GM19240 (cell line): ENCODE measurements at regions not wholly inside any gene's neighbourhood (a gene's known extent, or its start where the extent isn't known, plus 50 kb on each side); places are given as distances from the start of the nearest gene placed in this dataset.

Experiments used
- DNase-seq: peaks from one replicate; pipeline ENCODE4 v3.0.0; 2011; ENCODE audit warnings: low spot score; ENCODE audit not compliant: insufficient read length

DNA sequence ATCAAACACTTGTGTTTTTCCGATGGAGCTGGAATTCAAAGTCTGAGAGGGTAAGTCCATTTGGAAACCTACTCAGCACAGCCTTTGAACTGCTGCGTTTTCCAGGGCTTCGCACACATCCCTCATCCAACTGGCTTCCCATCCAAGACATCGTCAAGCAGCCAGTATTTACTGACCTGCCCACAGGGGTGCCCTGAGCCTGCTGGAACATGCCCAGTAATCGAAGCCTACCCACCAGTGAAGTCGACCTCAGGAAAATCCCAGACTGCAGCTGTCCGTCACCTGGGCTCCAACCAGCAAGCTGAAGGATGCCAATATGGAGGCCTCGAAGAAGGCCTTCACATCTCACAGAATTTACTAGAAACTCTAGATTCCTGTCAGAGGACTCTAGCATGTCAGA, 261.6 kb downstream of the PLPP3 start:
- DNase-seq, result no peak

- no peak for DNase-seq
Measured at GRCh38 chr1:56315293-56315942, 263.9 kb downstream of the PLPP3 start.

GRCh38 chr1:56313560-56313959, 265.8 kb downstream of the PLPP3 start:
- no peak for DNase-seq

DNA sequence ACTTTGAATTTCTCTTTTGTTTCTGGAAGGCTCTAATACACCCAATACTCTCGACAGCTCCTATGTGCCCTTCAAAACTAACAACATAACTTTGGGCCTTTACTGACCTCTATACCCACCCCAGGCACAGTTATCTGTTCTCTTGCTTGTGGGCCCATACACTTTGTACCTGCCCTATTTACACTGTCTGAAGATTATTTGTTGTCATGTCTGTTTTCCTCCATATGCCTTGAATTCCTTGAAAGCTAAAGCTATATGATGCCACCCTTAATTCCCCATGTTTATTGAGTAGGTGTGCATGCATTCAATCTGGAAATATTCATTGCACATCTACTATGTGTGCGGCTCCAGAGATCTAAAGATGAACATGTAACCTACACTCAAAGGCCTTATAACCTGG, 267.6 kb downstream of the PLPP3 start:
- no peak for DNase-seq

DNA sequence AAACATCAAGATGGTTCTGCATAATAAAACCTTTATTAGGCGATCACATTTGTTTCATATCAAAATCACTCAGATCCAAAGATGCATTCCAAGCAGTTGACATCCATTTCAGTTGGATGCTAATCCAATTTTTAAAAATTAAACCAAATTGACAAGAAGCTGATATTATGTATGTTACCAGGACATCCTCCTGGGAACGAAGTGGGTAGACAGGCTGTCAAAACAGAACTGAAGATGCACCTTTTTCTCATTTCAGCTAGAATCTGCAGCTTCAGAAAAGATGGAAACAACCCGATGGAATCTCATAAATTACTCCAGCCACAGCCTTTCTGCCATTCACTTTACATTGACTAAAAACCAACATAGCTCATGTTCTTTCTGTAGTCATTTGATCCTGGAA, 268.4 kb downstream of the PLPP3 start:
- DNase-seq, result no peak

DNA sequence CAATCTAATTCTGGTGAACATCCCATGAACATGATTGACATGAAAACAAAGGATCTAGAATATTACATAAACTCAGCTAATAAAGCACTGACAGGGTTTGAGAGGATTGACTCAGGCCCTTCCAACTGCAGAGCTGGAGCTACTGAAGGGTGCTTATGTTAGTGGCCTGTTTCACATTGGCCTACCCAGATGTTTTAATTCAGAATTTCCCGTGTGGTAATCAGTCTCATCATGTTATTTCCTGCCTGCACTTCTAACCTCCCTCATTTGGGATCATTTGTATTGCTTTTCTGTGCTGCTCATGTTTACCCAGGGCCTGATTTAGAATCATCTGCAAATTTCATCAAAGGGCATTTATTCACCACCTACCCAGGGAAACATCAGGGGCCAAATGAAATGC, 270.3 kb downstream of the PLPP3 start:
- no peak for DNase-seq

GRCh38 chr1:56304975-56305374, 274.4 kb downstream of the PLPP3 start:
- no peak for DNase-seq

- DNase-seq, result no peak
Measured at GRCh38 chr1:56303805-56304204, 275.6 kb downstream of the PLPP3 start.

DNA sequence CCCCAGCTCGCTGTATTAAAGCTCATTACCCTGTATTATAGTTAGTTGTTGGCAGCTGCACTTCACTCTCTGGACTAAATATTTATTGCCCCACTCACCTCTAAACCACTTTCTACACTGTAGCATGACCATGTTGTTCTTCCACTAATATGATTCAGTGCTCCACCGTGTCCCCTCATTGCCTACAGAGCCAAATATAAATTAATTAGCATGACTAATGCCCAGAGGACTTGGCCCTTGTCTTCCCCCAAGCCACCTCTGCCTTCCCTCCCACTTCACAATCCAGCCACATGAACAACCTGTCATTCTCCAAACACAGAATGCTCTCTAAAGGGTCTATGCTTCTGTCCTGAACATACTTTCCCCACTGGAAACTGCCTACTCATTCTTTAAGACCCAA, 276.5 kb downstream of the PLPP3 start:
- DNase-seq, result no peak

DNA sequence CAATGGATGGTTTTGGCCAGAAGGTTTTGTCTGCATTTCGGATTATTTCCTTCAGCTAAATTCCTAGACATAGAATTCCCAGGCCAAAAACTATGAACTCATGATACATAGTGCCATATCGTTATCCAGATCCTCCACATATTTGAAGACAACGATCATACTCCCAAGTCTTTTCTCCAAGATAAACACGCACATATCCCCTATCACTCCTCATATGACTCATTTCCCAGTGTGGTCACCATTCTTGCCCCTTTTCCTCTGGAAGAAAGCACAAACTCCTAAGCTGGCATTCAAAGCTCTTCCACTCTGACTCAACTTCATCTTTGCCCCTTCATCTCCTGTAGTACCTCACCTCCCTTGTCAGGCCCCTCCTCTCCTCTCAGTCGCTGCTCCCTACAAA, 277.6 kb downstream of the PLPP3 start:
- no peak for DNase-seq

DNA sequence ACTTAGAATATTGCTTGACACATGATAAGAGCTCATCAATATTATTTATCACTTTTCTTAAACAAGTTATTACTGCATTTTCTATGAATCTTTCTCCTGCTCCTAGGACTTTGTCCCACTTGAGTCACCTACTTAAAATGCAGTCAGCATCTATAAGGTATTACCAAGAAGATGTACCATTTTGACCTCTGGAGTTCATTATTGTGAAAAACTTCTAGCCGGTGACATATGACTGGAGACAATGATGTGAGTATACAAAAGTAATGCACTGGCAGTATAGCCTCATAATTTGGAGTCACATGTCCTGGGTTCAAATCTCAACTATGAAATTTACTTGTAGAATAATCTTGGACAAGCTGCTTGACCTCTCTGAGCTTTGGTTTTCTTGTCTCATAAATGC, 278.5 kb downstream of the PLPP3 start:
- no peak for DNase-seq

- no peak for DNase-seq
Measured at GRCh38 chr1:56298866-56299265, 280.5 kb downstream of the PLPP3 start.

- no peak for DNase-seq
Measured at GRCh38 chr1:56297904-56298303, 281.5 kb downstream of the PLPP3 start.

DNA sequence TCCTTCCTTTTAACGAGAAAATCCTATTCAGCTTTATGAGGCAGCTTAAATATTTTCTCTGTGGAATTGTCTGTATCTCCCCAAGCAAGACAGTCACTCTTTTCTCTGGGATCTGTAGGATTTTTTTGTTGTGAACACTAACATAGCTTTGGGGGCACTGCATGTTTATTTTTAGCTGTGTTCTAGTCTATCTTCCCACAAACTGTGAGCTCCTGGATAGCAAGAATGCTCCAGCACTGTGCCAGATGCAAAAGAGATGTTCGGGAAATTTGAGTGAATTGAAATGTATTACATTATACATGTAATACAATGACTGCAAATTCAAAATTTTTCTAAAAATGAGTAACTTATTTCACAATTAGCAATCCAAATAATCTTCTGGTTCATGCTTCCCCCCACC, 282.2 kb downstream of the PLPP3 start:
- no peak for DNase-seq

DNA sequence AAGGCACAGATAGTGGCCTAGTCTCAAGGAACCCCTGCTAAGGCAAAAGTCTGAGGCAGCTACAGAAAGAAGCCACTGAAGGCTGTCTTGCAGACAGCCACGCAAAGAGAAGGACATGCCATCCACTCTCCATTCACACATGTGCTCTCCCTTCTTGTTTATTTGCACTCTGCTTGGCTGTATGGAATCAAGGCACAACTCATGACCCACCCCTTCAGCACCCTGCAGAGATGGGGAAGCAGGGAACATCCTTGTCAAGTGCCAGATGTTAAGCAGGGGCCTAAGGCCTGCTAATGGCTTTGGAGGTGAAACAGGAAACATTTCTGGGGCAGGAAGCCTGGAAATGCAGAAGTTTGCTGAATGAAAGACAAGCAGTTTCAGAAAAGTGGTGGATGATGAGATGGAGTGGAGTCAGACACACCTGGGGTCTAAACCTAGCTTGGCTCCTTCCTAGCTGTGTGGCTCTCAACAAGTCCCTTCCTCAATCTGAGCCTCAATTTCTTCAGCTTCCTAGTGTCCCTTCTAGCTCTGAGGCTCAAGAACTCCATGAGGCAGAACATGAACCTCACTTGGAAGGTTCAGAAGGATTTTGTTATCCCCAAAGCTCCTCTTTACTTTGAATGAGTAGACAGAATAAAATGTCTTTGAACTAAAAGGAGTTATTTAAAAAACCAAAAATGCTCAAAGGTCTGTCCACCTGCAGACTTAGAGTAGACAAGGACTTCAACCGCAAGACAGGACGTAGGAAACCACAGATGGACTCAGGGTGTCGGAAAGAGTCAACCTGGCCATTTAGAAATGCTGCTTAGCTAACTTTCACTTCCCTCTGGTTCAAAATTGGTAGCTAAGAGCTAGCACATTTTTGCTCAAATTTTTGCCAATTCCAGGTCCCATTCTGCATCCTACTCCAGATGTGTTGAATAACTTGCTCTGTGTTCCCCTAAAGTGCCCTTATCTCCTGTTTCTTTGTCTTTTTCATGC, 283.1 kb downstream of the PLPP3 start:
- no peak for DNase-seq

GRCh38 chr1:56291374-56291919, 287.9 kb downstream of the PLPP3 start:
- no peak for DNase-seq

- no peak for DNase-seq
Measured at GRCh38 chr1:56289260-56289659, 290.1 kb downstream of the PLPP3 start.

- DNase-seq, result no peak
Measured at GRCh38 chr1:56287721-56288120, 291.6 kb downstream of the PLPP3 start.

- no peak for DNase-seq
Measured at GRCh38 chr1:56286956-56287355, 292.4 kb downstream of the PLPP3 start.

GRCh38 chr1:56286506-56286905, 292.9 kb downstream of the PLPP3 start:
- no peak for DNase-seq

DNA sequence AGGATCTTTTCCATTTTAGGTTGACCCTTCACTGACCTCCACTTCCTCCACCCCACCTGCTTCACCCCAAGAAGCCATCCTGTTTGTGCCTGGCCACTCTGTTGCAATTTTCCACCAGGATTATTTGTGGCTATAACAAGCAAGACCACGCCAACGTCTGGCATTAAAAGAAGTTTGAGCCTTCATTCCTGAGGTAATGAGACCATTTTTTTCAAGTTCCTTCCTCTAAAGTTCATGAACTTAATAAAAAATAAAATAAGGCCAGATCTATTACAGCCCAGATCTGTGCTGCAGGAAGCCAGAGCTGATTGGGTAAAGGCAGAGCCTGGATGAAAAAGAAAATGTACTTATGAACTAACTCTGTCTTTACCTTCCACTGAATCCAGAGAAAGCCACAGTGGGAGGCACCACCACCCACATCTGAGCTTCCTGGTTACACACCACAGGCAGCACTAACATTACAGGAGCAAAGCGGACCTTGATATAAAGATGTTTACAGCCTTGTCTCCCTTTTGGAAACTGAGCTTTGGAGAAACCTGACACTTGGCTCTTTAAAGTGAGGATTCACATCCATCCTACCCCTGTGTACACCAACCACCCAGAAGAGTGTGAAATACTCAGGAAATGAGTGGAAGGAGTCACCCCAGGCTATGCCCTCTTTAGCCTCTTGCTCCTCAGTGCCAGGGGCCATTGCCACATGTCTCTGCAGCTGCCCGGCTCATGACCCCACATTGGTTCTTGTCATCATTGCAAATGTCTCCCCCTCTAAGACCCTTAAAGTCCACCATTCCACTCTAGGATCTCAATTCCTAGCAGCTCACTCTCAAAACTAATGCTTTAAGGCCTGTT, 293.6 kb downstream of the PLPP3 start:
- no peak for DNase-seq

DNA sequence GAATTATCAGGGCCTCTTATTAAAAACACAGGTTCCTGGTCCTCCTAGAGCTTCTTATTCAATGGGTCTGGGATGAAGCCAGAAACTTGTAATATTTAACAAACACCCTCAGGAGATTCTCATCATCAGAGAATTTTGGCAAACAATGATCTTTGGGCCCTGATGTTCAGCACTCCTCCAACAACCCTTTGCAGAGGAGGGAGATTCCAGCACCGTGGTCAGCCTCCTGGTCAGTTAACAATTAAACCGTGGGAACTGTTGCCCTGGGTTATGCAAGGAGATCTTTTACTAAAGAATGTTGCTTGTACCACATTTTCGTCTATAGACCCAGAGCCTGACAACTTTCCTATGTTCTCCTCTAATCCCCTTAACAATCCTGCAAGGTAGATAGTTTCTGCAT, 294.4 kb downstream of the PLPP3 start:
- DNase-seq, result no peak
